Heart left ventricle (tissue), 13 donors: ENCODE measurements at regions not wholly inside any gene's neighbourhood (a gene's known extent, or its start where the extent isn't known, plus 50 kb on each side); places are given as distances from the start of the nearest gene placed in this dataset.

ENCODE experiments used
- POLR2A ChIP-seq, 2 donors: fragments of 450-650 bp; IDR thresholded peaks; one replicate each; pipeline ENCODE4 v1.6.1; 2017; ENCODE audit warnings: antibody characterized with exemption in 2 of 2, mild to moderate bottlenecking in 2 of 2, moderate library complexity in 2 of 2
- TF ChIP-seq, protein P1 (sequence below), 12 donors: fragments of 200-600 bp; sonication (generic) in 4 of 12; IDR thresholded peaks; one replicate each; pipeline versions ENCODE4 v1.5.0 to v1.8.0; 2018 to 2022; ENCODE audit warnings: antibody characterized with exemption in 12 of 12, mild to moderate bottlenecking in 5 of 12
- donor health status: ischemic (EF 13 %, LVEDD 7.1; RV severe dilation, severe dysfunction).
- donor health status: DM: no; HTN: yes; CAD: no.
- donor health status: DM: no; HTN: no; CAD: no.
- donor health status: ischemic (EF 25% LVEDD 6.9; RV normal size, moderate dysfunction).
- donor health status: ischemic (EF 25% LVEDD 5.7; RV mildly dilated, moderate dysfunction).
- donor health status: ischemic (EF 35%, LVEDD 5.7; RV mildly dilated, moderate dysfunction).
- donor health status: nonischemic (EF 11% LVEDD 7.7; RV severe dilation, severe dysfunction).
- donor health status: DM: yes; HTN: yes; CAD: no.
- donor health status: PGD.
- donor health status: ischemic (EF 29% LVEDD 5.4; RV normal size, mild dysfunction).
- donor health status: nonischemic (EF 23%, LVEDD 6.1; RV moderate dilation, normal function).

GRCh38 chr10:120734483-120735078, 116.6 kb upstream of the WDR11 start:
- TF ChIP-seq, protein P1, sequence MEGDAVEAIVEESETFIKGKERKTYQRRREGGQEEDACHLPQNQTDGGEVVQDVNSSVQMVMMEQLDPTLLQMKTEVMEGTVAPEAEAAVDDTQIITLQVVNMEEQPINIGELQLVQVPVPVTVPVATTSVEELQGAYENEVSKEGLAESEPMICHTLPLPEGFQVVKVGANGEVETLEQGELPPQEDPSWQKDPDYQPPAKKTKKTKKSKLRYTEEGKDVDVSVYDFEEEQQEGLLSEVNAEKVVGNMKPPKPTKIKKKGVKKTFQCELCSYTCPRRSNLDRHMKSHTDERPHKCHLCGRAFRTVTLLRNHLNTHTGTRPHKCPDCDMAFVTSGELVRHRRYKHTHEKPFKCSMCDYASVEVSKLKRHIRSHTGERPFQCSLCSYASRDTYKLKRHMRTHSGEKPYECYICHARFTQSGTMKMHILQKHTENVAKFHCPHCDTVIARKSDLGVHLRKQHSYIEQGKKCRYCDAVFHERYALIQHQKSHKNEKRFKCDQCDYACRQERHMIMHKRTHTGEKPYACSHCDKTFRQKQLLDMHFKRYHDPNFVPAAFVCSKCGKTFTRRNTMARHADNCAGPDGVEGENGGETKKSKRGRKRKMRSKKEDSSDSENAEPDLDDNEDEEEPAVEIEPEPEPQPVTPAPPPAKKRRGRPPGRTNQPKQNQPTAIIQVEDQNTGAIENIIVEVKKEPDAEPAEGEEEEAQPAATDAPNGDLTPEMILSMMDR (IDR thresholded peaks at IDR 0.05) = no peak
- TF ChIP-seq POLR2A (IDR thresholded peaks at IDR 0.05) = no peak
